ENCODE measurements at regions not wholly inside any gene's neighbourhood (a gene's known extent, or its start where the extent isn't known, plus 50 kb on each side); places are given as distances from the start of the nearest gene placed in this dataset.

DNA sequence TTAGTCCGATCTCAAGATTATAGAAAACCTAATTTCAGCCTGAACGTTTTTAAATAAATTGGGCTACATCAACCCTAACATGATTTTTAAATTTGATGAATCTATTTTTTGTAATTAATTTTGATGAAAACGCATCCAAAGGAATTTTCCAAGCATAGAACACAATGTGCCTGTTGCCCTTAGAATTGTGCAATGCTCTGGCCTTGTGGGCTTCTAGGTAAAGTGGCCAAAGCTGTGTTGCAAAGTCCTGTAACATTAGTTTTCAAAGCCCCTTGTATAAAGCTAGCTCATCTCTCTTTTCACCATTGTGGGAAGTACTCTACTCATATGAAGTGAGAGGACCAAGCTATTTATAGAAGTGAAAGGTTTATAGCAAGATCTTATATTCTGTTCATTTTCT lies 138.4 kb upstream of the PRPS1L1 start:
- no peak overlapping the region for H3K27ac ChIP-seq

DNA sequence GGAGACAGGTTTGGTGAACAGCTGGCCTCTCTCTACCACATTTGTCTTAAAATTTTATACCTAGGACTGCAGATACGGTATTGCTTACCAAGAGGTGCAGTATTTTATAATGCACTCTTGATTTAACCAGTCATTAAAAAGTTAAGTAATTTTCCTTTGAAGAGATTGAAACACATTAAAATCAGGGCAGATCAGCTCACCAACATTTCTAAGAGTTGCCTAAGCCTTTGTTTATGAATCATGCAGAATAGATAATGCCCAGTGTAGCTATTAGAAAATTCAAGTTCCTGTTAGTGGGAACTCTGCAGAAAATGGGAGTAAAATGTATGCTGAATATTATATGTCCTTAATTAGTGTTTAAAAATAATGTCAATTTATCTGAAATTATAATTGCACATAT lies 140.2 kb upstream of the PRPS1L1 start:
- H3K27me3 ChIP-seq (replicated peaks), result no peaks in the 10 kb centered on the region
- H3K9me3 ChIP-seq (replicated peaks), result no peaks in the 10 kb centered on the region
- no peak for DNase-seq (ENCODE audit: low read depth in 1 of 2, low spot score in 2 of 2)

More for the DNA sequence above, 138.4 kb upstream of the PRPS1L1 start:
- no peak overlapping the region for H3K4me3 ChIP-seq
- no peak for DNase-seq (ENCODE audit: low read depth in 1 of 2, low spot score in 2 of 2)
- no peaks in the 10 kb centered on the region for H3K9me3 ChIP-seq (replicated peaks)
- H3K27me3 ChIP-seq (replicated peaks), result no peaks in the 10 kb centered on the region
- H3K36me3 ChIP-seq, result no peaks in the 10 kb centered on the region
- no peaks in the 10 kb centered on the region for H3K4me1 ChIP-seq (replicated peaks)

DNA sequence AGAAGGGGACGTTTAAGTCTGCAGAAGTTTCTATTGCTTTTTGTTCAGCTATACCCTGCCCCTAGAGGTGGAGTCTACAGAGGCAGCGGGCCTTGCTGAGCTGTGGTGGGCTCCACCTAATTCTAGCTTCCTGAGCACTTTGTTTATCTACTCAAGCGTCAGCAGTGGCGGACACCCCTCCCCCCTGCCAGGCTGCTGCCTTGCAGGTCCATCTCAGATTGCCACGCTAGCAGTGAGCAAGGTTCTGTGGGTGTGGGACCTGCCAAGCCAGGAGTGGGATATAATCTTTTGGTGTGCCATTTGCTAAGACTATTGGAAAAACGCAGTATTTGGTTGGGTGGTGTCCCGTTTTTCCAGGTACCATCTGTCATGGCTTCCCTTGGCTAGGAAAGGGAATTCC lies 147.3 kb upstream of the PRPS1L1 start:
- Histone ChIP-seq H3K27me3 (replicated peaks) (no peaks in the 10 kb centered on the region), H3K36me3 (no peaks in the 10 kb centered on the region), H3K27ac (no peak overlapping the region), H3K9me3 (replicated peaks) (no peaks in the 10 kb centered on the region), H3K4me3 (no peak overlapping the region), H3K4me1 (replicated peaks) (peaks cover 49% of the 10 kb centered on the region)
- no peak for DNase-seq (ENCODE audit: low read depth in 1 of 2, low spot score in 2 of 2)

More for the DNA sequence above, 140.2 kb upstream of the PRPS1L1 start:
- no peaks in the 10 kb centered on the region for H3K4me1 ChIP-seq (replicated peaks)
- no peak overlapping the region for H3K4me3 ChIP-seq
- H3K36me3 ChIP-seq, result no peaks in the 10 kb centered on the region
- H3K27ac ChIP-seq, result no peak overlapping the region

DNA sequence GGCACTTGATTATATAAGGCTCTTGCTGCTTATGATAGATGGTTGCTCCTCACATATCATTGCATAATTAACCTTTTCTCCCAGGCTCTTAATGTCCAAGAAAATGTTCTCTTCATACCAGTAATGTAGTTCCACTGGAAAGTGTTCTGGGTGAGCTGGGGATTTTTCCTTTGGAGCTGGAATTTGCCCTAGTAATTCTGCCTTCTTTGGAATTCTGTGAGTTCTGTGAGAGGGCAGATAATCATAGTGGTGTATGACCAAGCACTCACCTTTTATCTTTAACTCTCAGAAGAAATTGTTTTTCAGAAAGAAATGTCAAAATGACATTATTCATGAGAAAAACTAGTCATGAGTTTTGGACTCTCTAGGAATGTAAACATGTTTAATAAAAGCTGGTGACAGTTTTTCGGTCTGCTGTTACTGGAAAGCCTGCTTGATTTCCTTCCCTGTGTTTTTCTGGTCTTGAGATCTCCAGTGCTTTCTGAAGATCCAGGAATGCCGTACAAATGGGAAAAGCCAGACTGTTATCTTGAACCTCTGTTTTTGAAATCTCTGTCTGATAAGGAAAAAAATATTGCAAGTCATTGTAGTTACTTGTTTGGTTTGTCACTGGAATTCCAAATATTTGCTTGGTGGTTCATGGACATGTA lies 148.3 kb upstream of the PRPS1L1 start:
- H3K4me1 ChIP-seq (replicated peaks), result peaks cover 49% of the 10 kb centered on the region
- no peaks in the 10 kb centered on the region for H3K27me3 ChIP-seq (replicated peaks)
- H3K9me3 ChIP-seq (replicated peaks), result no peaks in the 10 kb centered on the region
- DNase-seq (ENCODE audit: low read depth in 1 of 2, low spot score in 2 of 2), result peak in 1 of 2 experiments; percentile 85
- no peaks in the 10 kb centered on the region for H3K36me3 ChIP-seq
- peak overlapping the region; percentile 85 for H3K27ac ChIP-seq
- H3K4me3 ChIP-seq, result no peak overlapping the region

DNA sequence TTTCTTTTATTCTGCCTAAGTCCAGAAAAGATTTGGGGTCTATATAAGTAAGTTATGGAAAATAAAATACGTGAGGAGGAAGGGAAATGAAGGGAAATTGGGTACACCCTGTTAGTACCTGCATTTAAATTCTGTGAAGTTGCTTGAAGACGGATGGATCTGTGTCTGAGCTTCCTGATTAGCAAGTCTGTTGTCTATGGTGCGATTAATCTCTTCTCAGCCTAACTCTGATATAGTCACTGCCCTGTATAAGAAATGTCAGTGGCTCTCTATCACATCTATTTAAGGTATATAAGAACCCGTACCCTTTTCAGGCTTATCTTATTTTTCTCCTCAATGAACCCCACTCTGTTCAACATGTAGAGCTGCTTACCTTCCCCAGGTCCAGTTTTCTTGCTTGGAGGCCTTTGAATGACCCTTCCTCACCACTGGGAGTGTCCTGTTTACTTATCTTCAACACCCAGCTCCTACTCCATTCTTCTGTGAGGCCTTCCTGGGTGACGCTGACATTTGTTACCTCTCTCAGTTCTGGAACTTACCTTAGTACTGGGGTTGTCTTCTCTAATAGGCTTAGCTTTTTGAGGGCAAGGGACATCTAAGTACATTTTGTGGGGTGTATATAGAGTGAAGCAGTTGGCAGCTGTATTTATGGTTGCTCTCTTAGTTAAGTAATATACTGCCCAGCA lies 149.6 kb upstream of the PRPS1L1 start:
- H3K27me3 ChIP-seq (replicated peaks), result no peaks in the 10 kb centered on the region
- peak overlapping the region; percentile 85 for H3K27ac ChIP-seq
- no peaks in the 10 kb centered on the region for H3K9me3 ChIP-seq (replicated peaks)
- H3K4me1 ChIP-seq (replicated peaks), result peaks cover 49% of the 10 kb centered on the region
- no peaks in the 10 kb centered on the region for H3K36me3 ChIP-seq
- H3K4me3 ChIP-seq, result no peak overlapping the region
- peak in 1 of 2 experiments; percentile 34 for DNase-seq (ENCODE audit: low read depth in 1 of 2, low spot score in 2 of 2)

DNA sequence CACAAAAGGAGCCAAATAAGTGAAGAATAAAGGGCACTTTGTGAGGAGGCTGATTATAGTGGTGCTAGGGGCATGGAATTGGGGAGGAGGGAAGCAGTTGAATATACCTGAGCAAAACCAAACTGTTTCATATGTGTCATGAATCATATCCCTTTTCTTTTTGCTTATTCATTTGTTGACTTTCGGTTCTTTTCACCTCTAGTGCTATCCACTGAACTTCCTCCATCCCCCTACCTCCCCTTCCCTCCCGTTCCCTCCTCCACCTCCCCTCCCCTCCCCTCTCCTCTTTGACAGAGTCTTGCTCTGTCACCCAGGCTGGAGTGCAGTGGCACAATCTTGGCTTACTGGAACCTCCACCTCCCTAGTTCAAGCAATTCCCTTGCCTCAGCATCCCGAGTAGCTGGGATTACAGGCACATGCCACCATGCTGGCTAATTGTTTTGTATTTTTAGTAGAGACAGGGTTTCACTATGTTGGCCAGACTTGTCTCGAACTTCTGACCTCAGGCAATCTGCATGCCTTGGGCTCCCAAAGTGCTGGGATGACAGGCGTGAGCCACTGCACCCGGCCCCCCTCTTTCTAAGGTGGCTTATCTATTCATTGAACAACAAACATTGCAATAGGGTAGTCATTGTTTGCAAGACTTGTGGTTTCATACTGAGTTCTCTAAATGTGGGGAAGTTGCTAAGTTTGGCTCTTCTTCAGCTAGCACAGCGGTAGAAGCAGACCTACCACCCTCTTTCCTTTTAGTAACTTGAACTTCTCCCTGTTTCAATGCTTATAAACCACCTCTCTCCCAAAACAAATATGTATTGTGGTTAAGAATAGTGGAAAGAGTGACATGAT lies 150.4 kb upstream of the PRPS1L1 start:
- H3K4me1 ChIP-seq (replicated peaks), result peaks cover 49% of the 10 kb centered on the region

DNA sequence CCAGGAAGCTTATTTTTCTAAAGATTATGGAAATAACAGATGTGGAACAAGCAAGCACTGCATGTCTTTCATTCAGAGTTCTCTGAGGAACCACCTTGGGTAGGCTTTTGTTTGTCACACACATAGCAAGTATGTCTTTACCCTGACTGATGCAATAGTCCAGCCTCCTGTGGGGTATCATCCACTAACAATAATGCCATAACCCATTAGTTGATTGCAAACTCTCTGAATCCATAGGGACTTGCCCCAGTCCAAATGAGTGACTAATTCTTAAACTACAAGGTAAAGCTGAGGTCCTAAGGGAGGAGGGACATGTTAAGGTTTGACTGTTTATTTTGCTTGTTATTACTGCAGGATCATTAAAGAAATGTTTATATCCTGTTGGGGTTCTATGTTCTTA lies 151.4 kb upstream of the PRPS1L1 start:
- peak; percentile 54 to 81 for DNase-seq (ENCODE audit: low read depth in 1 of 2, low spot score in 2 of 2)
- no peaks in the 10 kb centered on the region for H3K27me3 ChIP-seq (replicated peaks)
- peak overlapping the region; percentile 85 for H3K27ac ChIP-seq
- H3K36me3 ChIP-seq, result no peaks in the 10 kb centered on the region
- H3K9me3 ChIP-seq (replicated peaks), result no peaks in the 10 kb centered on the region
- H3K4me3 ChIP-seq, result no peak overlapping the region
- peaks cover 49% of the 10 kb centered on the region for H3K4me1 ChIP-seq (replicated peaks)

More for the DNA sequence above, 150.4 kb upstream of the PRPS1L1 start:
- no peaks in the 10 kb centered on the region for H3K36me3 ChIP-seq
- peak overlapping the region; percentile 85 for H3K27ac ChIP-seq
- DNase-seq (ENCODE audit: low read depth in 1 of 2, low spot score in 2 of 2), result peak; percentile 93
- no peak overlapping the region for H3K4me3 ChIP-seq
- no peaks in the 10 kb centered on the region for H3K27me3 ChIP-seq (replicated peaks)
- H3K9me3 ChIP-seq (replicated peaks), result no peaks in the 10 kb centered on the region

DNA sequence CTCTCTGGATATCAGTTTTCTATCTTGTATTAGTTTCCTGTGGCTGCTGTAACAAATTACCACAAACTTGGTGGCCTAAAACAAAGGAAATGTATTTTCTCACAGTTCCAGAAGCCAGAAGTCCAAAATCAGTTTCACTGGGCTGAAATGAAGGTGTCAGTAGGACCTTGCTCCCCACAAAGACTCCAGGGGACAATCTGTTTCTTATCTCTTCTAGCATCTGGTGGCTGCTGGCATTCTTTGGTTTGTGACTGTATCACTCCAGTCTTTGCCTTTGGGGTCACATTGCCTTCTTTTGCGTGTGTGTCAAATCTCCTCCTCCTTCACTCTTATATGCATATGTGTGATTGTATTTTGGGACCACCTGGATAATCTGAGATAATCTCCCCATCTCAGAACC lies 153.0 kb upstream of the PRPS1L1 start:
- no peaks in the 10 kb centered on the region for H3K36me3 ChIP-seq
- peaks cover 43% of the 10 kb centered on the region for H3K4me1 ChIP-seq (replicated peaks)
- no peak overlapping the region for H3K27ac ChIP-seq
- no peaks in the 10 kb centered on the region for H3K9me3 ChIP-seq (replicated peaks)
- no peak overlapping the region for H3K4me3 ChIP-seq
- 0 out of 2 replicates have a peak, but pooled peaks cover under 1% of the 10 kb centered on the region for H3K27me3 ChIP-seq (replicated peaks)
- no peak for DNase-seq (ENCODE audit: low read depth in 1 of 2, low spot score in 2 of 2)

DNA sequence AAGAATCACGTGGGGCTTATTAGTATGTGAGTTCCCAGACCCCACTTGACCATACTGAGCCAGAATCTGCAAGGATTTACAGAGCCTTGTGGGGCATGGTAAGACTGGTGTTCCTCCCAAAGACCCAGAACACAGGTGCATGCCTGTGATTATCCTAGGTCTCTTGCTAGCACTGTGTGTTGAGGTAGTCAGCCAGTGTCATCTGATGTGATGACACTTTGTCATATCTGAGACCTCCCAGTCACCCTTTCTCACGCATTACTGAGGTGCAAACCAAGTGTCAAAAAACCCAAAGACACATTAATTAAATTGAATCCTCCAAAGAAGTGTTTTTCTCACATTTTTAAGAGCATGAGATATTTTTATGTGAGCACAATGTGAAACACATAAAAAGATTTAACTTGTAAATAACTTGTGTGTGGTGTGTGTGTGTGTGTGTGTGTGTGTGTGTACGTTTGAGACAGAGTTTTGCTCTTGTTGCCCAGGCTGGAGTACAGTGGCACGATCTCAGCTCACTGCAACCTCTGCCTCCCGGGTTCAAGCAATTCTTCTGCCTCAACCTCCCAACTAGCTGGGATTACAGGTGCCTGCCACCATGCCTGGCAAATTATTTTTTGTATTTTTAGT lies 162.0 kb upstream of the PRPS1L1 start:
- Histone ChIP-seq H3K36me3 (no peaks in the 10 kb centered on the region), H3K4me3 (no peak overlapping the region), H3K27me3 (replicated peaks) (0 out of 2 replicates have a peak, but pooled peaks cover 4% of the 10 kb centered on the region), H3K9me3 (replicated peaks) (no peaks in the 10 kb centered on the region), H3K4me1 (replicated peaks) (no peaks in the 10 kb centered on the region), H3K27ac (no peak overlapping the region)
- DNase-seq (ENCODE audit: low read depth in 1 of 2, low spot score in 2 of 2), result no peak

DNA sequence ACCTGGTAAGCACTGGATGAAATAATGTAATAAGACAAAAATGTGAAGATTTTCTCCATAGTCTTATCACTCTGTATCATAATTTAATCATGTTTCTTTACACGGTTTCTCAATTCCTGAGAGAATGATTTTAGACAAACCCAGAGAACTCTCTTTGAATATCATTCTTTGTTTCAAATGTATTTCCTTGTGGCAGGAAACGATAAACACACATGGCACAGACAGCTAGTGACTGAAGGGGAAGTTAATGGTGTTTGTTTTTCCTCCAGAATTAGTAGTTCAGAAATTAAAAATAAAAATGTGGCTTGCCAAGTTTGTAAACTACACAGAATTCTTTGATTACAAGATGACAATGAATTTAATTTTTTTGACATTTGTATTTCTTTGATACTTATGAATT lies 163.7 kb upstream of the PRPS1L1 start:
- H3K27me3 ChIP-seq (replicated peaks), result no peaks in the 10 kb centered on the region
- H3K4me3 ChIP-seq, result no peak overlapping the region
- no peaks in the 10 kb centered on the region for H3K36me3 ChIP-seq
- no peaks in the 10 kb centered on the region for H3K9me3 ChIP-seq (replicated peaks)
- no peak overlapping the region for H3K27ac ChIP-seq
- no peak for DNase-seq (ENCODE audit: low read depth in 1 of 2, low spot score in 2 of 2)
- H3K4me1 ChIP-seq (replicated peaks), result no peaks in the 10 kb centered on the region

DNA sequence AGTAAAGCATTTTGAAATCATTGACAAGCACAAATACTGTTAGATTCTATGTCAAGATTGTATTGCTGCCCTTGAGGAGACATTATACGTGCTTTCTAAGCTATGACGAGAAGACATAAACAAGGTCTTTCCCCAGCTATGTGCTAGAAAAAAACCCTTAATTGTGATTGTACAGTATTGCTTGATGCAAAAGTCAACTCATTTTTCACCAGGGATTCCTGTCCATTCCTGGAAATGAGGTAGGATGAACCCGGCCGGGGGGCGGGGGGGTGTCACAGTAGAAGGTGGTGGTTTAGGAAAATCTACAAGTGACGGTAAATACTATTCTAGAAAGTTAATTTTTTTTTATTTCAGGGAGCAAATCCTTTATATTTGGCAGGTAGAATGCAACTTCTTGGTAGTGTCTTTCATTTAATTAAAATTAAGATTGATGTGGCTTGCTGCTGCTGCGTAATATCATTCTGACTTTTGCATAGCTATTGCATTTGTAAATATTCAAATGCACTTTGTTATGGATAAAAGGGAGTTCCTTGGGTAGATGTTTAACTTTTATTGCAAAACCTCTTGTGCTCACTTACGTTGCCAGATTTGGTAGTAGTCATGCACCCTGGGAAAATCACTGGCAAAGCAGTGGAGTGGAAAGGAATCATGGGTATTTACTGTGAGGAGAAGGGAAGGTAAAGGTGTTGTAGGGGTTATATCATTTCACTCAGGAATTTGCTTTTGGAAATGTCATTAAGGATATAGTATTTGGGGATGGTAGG lies 164.4 kb upstream of the PRPS1L1 start:
- H3K36me3 ChIP-seq, result no peaks in the 10 kb centered on the region
- DNase-seq (ENCODE audit: low read depth in 1 of 2, low spot score in 2 of 2), result no peak
- H3K27ac ChIP-seq, result no peak overlapping the region
- H3K4me3 ChIP-seq, result no peak overlapping the region
- H3K27me3 ChIP-seq (replicated peaks), result no peaks in the 10 kb centered on the region
- no peaks in the 10 kb centered on the region for H3K4me1 ChIP-seq (replicated peaks)
- no peaks in the 10 kb centered on the region for H3K9me3 ChIP-seq (replicated peaks)

DNA sequence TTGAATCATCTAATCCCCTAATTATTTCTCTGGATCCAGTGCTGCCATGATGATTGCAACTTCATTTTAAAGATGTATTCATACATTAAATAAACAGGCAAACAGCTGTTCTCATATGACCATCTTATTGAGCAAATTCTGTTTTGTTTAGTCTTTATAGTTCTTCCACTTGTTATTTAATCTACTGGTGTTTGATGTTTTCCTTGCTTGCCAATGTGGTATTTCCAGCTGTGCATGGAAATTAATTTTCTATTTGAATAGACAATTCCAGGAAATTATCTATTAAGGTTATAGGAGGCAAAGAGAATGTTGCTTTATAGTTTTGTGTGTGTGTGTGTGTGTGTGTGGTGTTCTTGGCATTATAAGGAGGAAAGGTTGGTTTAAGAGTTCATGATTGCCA lies 167.0 kb upstream of the PRPS1L1 start:
- H3K36me3 ChIP-seq, result no peaks in the 10 kb centered on the region

DNA sequence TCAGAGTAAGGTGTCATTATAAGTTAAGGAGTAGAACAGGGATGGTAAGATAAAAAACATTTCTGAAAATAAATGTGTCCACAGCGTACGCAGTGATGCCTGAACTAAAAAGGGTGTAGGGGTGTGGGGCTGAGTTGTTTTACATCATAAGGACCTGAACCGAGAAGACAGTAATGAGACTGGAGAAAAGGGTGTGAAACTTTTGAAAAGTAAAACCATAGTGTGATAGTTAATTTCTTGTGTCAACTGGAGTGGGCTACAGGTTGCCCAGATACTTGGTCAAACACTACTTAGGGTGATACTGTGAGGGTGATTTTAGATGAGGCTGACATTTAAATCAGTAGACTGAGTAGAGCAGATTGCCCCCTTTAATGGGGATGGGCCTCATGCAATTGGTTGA lies 169.0 kb upstream of the PRPS1L1 start:
- Histone ChIP-seq H3K9me3 (replicated peaks) (no peaks in the 10 kb centered on the region), H3K36me3 (no peaks in the 10 kb centered on the region), H3K27me3 (replicated peaks) (no peaks in the 10 kb centered on the region), H3K4me1 (replicated peaks) (no peaks in the 10 kb centered on the region), H3K4me3 (no peak overlapping the region), H3K27ac (no peak overlapping the region)
- no peak for DNase-seq (ENCODE audit: low read depth in 1 of 2, low spot score in 2 of 2)

More for the DNA sequence above, 167.0 kb upstream of the PRPS1L1 start:
- no peak for DNase-seq (ENCODE audit: low read depth in 1 of 2, low spot score in 2 of 2)
- no peak overlapping the region for H3K27ac ChIP-seq
- H3K4me3 ChIP-seq, result no peak overlapping the region
- no peaks in the 10 kb centered on the region for H3K4me1 ChIP-seq (replicated peaks)
- H3K9me3 ChIP-seq (replicated peaks), result no peaks in the 10 kb centered on the region
- no peaks in the 10 kb centered on the region for H3K27me3 ChIP-seq (replicated peaks)
